ENCODE measurements at regions not wholly inside any gene's neighbourhood (a gene's known extent, or its start where the extent isn't known, plus 50 kb on each side); places are given as distances from the start of the nearest gene placed in this dataset.

DNA sequence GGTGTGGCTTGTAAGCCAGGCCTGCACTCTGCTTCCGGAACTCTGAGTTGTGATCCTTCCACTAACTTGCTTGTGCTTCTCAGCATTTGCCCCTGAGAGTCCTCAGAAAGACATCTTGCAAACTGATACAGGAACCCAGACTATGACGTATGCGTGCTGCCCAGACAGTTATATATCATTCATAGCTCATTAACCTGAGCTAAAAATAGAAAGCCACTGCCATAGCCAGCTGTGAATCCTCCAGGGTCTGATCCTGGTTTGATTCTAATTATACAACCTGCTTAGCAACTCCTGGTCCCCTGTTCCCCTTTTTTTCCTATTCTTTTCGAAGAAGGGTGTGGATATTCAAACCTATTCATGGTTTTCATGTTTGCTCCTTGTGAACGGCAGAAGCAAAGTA lies 63.7 kb downstream of the MARCHF4 start (continued):
- TF ChIP-seq, protein P1, sequence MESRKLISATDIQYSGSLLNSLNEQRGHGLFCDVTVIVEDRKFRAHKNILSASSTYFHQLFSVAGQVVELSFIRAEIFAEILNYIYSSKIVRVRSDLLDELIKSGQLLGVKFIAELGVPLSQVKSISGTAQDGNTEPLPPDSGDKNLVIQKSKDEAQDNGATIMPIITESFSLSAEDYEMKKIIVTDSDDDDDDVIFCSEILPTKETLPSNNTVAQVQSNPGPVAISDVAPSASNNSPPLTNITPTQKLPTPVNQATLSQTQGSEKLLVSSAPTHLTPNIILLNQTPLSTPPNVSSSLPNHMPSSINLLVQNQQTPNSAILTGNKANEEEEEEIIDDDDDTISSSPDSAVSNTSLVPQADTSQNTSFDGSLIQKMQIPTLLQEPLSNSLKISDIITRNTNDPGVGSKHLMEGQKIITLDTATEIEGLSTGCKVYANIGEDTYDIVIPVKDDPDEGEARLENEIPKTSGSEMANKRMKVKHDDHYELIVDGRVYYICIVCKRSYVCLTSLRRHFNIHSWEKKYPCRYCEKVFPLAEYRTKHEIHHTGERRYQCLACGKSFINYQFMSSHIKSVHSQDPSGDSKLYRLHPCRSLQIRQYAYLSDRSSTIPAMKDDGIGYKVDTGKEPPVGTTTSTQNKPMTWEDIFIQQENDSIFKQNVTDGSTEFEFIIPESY (IDR thresholded peaks at IDR 0.05): no peak
- TF ChIP-seq HNF4G (IDR thresholded peaks at IDR 0.05) (no peak), TAF1 (conservative IDR thresholded peaks at IDR 0.05) (no peak), JUND (IDR thresholded peaks at IDR 0.05) (no peak)

DNA sequence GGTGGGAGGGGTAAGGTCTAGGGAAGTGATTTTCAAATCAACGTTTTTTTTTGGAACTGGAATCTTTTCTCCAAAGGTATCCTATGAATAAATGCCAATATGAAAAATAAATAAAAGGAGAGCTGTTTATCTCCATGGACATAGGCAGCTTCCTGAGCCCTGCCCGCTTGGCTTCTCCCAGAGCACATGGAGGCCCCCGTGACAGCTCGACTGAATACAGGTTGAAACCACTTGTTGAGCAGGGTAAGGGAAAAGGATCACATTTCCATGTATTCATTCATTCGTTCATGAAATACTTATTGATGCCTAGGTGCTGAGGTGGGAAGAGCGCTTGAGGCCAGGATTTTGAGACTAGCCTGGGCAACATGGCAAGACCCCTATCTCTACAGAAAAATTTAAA lies 64.8 kb downstream of the MARCHF4 start:
- H3K4me1 ChIP-seq (ENCODE audit: control insufficient read depth in 4 of 4, insufficient read depth in 4 of 4, low read length in 3 of 4): no peaks in the 10 kb centered on the region
- no peaks in the 10 kb centered on the region for H3K9me3 ChIP-seq (ENCODE audit: control insufficient read depth in 4 of 4, low read length in 3 of 4)
- H3K27ac ChIP-seq (ENCODE audit: low read depth in 1 of 2, low read length in 2 of 2): no peak overlapping the region
- 64% methylated on average over 6 of the region's 6 CpGs for WGBS
- TF ChIP-seq NR2F2 (IDR thresholded peaks at IDR 0.05) (no peak), FOXA1 (IDR thresholded peaks at IDR 0.05) (no peak), HNF4G (IDR thresholded peaks at IDR 0.05) (no peak), SP1 (IDR thresholded peaks at IDR 0.05) (no peak), GABPA (IDR thresholded peaks at IDR 0.05 in 1 of 2, conservative IDR thresholded peaks at IDR 0.05 in 1 of 2) (no peak), EGR1 (IDR thresholded peaks at IDR 0.05; ENCODE audit: low read depth in 2 of 2) (no peak)
- TF ChIP-seq, protein P1 (IDR thresholded peaks at IDR 0.05): no peak
- TF ChIP-seq, protein P2, sequence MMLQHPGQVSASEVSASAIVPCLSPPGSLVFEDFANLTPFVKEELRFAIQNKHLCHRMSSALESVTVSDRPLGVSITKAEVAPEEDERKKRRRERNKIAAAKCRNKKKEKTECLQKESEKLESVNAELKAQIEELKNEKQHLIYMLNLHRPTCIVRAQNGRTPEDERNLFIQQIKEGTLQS (IDR thresholded peaks at IDR 0.05): no peak
- TF ChIP-seq, protein P3, sequence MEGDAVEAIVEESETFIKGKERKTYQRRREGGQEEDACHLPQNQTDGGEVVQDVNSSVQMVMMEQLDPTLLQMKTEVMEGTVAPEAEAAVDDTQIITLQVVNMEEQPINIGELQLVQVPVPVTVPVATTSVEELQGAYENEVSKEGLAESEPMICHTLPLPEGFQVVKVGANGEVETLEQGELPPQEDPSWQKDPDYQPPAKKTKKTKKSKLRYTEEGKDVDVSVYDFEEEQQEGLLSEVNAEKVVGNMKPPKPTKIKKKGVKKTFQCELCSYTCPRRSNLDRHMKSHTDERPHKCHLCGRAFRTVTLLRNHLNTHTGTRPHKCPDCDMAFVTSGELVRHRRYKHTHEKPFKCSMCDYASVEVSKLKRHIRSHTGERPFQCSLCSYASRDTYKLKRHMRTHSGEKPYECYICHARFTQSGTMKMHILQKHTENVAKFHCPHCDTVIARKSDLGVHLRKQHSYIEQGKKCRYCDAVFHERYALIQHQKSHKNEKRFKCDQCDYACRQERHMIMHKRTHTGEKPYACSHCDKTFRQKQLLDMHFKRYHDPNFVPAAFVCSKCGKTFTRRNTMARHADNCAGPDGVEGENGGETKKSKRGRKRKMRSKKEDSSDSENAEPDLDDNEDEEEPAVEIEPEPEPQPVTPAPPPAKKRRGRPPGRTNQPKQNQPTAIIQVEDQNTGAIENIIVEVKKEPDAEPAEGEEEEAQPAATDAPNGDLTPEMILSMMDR (IDR thresholded peaks at IDR 0.05; ENCODE audit: low read depth, low read length, missing input control): no peak
- H3K9ac ChIP-seq (ENCODE audit: low read depth in 1 of 2, low read length in 2 of 2): no peak overlapping the region
- H3K27me3 ChIP-seq (ENCODE audit: control insufficient read depth in 4 of 4, insufficient read depth in 4 of 4, low read length in 3 of 4): no peaks in the 10 kb centered on the region
- DNase-seq (ENCODE audit: low spot score): no peak
- H3K4me3 ChIP-seq (ENCODE audit: low read depth in 1 of 3, low read length in 3 of 3): no peak overlapping the region
- H3K36me3 ChIP-seq (ENCODE audit: control insufficient read depth in 4 of 4, insufficient read depth in 3 of 4, low read depth in 1 of 4, low read length in 3 of 4): no peaks in the 10 kb centered on the region

DNA sequence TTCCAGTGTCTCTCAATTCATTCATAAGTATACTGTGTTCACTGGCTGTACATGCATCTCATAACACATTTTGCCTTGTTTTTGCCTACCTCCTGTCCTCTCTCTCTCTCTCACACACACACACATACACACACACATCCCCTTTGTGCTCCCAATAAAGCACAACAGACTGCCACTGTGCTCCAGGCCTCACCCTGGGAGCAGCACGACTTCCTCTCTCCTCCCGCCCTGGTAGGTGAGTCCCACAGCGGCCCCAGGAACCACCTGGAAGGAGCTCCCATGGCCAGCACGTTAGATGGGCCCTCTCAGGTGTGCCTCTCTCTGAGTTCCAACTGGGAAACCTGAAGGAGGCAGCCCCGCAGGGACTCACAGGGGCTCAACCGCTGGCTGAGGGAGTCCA lies 65.4 kb downstream of the MARCHF4 start:
- Histone ChIP-seq H3K36me3 (ENCODE audit: control insufficient read depth in 4 of 4, insufficient read depth in 3 of 4, low read depth in 1 of 4, low read length in 3 of 4) (no peaks in the 10 kb centered on the region), H3K9ac (ENCODE audit: low read depth in 1 of 2, low read length in 2 of 2) (no peak overlapping the region), H3K9me3 (ENCODE audit: control insufficient read depth in 4 of 4, low read length in 3 of 4) (no peaks in the 10 kb centered on the region), H3K4me3 (ENCODE audit: low read depth in 1 of 3, low read length in 3 of 3) (no peak overlapping the region), H3K27me3 (ENCODE audit: control insufficient read depth in 4 of 4, insufficient read depth in 4 of 4, low read length in 3 of 4) (no peaks in the 10 kb centered on the region), H3K4me1 (ENCODE audit: control insufficient read depth in 4 of 4, insufficient read depth in 4 of 4, low read length in 3 of 4) (no peaks in the 10 kb centered on the region), H3K27ac (ENCODE audit: low read depth in 1 of 2, low read length in 2 of 2) (no peak overlapping the region)
- 40% methylated on average over 6 of the region's 6 CpGs for WGBS
- TF ChIP-seq, protein P4, sequence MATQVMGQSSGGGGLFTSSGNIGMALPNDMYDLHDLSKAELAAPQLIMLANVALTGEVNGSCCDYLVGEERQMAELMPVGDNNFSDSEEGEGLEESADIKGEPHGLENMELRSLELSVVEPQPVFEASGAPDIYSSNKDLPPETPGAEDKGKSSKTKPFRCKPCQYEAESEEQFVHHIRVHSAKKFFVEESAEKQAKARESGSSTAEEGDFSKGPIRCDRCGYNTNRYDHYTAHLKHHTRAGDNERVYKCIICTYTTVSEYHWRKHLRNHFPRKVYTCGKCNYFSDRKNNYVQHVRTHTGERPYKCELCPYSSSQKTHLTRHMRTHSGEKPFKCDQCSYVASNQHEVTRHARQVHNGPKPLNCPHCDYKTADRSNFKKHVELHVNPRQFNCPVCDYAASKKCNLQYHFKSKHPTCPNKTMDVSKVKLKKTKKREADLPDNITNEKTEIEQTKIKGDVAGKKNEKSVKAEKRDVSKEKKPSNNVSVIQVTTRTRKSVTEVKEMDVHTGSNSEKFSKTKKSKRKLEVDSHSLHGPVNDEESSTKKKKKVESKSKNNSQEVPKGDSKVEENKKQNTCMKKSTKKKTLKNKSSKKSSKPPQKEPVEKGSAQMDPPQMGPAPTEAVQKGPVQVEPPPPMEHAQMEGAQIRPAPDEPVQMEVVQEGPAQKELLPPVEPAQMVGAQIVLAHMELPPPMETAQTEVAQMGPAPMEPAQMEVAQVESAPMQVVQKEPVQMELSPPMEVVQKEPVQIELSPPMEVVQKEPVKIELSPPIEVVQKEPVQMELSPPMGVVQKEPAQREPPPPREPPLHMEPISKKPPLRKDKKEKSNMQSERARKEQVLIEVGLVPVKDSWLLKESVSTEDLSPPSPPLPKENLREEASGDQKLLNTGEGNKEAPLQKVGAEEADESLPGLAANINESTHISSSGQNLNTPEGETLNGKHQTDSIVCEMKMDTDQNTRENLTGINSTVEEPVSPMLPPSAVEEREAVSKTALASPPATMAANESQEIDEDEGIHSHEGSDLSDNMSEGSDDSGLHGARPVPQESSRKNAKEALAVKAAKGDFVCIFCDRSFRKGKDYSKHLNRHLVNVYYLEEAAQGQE (IDR thresholded peaks at IDR 0.05): no peak
- TF ChIP-seq GABPA (IDR thresholded peaks at IDR 0.05 in 1 of 2, conservative IDR thresholded peaks at IDR 0.05 in 1 of 2): no peak
- no peak for DNase-seq (ENCODE audit: low spot score)

Data from liver (tissue), 8 donors.